ENCODE measurements at regions not wholly inside any gene's neighbourhood (a gene's known extent, or its start where the extent isn't known, plus 50 kb on each side); places are given as distances from the start of the nearest gene placed in this dataset.

DNA sequence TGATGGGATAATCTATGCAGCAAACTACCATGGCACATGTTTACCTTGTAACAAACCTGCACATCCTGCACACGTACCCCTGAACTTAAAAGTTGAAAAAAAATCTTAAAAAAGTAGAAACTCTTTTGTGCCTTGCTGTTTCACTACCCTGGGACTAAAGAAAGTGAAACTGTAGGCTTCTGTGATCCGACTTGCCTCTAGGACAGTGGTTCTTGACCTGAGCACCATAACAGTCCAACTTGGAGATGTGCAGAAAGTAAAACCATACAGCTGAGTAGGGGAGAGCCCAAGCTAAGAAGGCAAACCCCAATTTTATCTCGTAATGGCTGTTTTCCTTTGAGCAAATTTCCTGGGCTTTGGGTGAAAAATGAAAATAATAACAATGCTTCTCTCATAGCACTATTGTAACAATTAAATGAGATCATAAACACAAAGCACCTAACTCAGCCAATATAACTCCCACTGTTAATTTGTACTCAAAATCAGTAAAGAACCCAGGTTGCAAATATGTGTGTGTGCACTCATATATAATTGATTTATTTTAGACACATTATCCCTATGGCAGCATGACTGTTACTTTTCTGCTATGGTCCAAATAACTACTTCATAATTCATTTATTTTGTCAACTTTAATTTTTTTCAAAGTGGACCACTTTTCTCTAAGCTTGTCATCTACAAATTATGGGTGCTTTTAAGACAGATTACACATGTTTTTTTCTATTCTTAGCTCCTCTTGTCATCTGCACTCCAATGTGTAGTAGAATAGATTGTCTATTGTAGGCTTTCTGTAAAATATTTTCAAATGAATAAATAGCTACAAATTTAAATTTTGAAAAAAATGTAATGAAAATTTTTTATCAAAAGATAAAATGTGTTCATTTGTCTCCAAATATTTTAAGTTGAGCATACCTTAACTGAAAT is 334.9 kb downstream of the BTG1 start:
- ATAC-seq = no peak
- TF ChIP-seq POLR2A (IDR thresholded peaks at IDR 0.05) = no peak
- TF ChIP-seq CTCF (IDR thresholded peaks at IDR 0.05) = no peak
- Histone ChIP-seq H3K36me3 (no peaks in the 10 kb centered on the region), H3K27ac (no peak overlapping the region), H3K4me3 (no peak overlapping the region), H3K9me3 (peaks cover 0 to 39% (median 9%) of the 10 kb centered on the region in 12 donors), H3K27me3 (no peaks in the 10 kb centered on the region), H3K4me1 (no peaks in the 10 kb centered on the region)
- WGBS, 4 donors = 76 to 96% (median 90%) methylated on average over 3 of the region's 3 CpGs
- no peak for DNase-seq
- intact Hi-C loops (cut with DNase I) = loop anchor here (1.0 to 10.0 kb wide), 12 partner anchors 232 to 762 kb away; no protein-coding TSS in a partner anchor

- Histone ChIP-seq H3K27ac (no peak overlapping the region), H3K9me3 (peaks cover 0 to 40% (median 11%) of the 10 kb centered on the region in 12 donors), H3K4me3 (no peak overlapping the region), H3K27me3 (no peaks in the 10 kb centered on the region), H3K36me3 (no peaks in the 10 kb centered on the region), H3K4me1 (no peaks in the 10 kb centered on the region)
- ATAC-seq (no peak), DNase-seq (no peak)
- WGBS, 4 donors = 83 to 89% (median 85%) methylated on average over 1 of the region's 1 CpG
- intact Hi-C loops (cut with DNase I) = loop anchor here (2.0 to 10.0 kb wide), 11 partner anchors 231 to 762 kb away; no protein-coding TSS in a partner anchor
- TF ChIP-seq CTCF (IDR thresholded peaks at IDR 0.05) (no peak), POLR2A (IDR thresholded peaks at IDR 0.05) (no peak)
Observed at GRCh38 chr12:91810077-91810476, 335.6 kb downstream of the BTG1 start.

GRCh38 chr12:91805031-91805430 is 340.6 kb downstream of the BTG1 start:
- H3K9me3 ChIP-seq = peaks cover 0 to 31% (median 8%) of the 10 kb centered on the region in 12 donors
- TF ChIP-seq POLR2A (IDR thresholded peaks at IDR 0.05) (no peak), CTCF (IDR thresholded peaks at IDR 0.05) (no peak)
- ATAC-seq (no peak), DNase-seq (no peak)
- no peak overlapping the region for H3K4me3 ChIP-seq
- H3K36me3 ChIP-seq = no peaks in the 10 kb centered on the region
- intact Hi-C loops (cut with DNase I) = loop anchor here in 2 of 10 donors (5.0 to 10.0 kb wide), 2 partner anchors 420 to 767 kb away; no protein-coding TSS in a partner anchor
- WGBS, 4 donors = 94 to 97% (median 96%) methylated on average over 5 of the region's 5 CpGs
- no peak overlapping the region for H3K27ac ChIP-seq
- no peaks in the 10 kb centered on the region for H3K4me1 ChIP-seq
- H3K27me3 ChIP-seq = no peaks in the 10 kb centered on the region

DNA sequence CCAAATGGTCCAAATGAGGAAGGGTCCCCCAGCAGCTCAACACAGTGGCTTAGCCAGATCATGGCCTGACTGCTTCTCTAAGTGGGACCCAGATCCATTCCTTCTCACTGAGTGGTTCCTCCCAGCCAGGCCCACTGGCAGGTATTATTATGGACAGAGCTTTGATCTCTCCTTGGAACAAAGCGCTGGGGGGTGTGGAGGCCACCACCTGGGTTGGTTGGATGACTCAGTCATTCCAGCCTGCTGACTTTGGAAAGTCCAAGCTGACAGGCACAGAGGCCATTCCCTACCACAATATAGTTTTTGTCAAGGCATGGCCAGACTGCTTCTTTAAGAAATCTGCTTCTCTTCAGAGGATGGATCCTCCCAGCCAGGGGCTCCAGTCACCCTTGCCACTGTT is 341.1 kb downstream of the BTG1 start:
- Histone ChIP-seq H3K36me3 (no peaks in the 10 kb centered on the region), H3K27me3 (no peaks in the 10 kb centered on the region), H3K27ac (no peak overlapping the region), H3K4me3 (no peak overlapping the region), H3K9me3 (peaks cover 0 to 27% (median 8%) of the 10 kb centered on the region in 12 donors), H3K4me1 (no peaks in the 10 kb centered on the region)
- DNase-seq (no peak), ATAC-seq (no peak)
- intact Hi-C loops (cut with DNase I) = loop anchor here in 1 of 10 donors (10.0 kb wide), 1 partner anchor 420 kb away; no protein-coding TSS in a partner anchor
- WGBS, 4 donors = 64 to 100% (median 100%) methylated on average over 1 of the region's 1 CpG; no CpG with 5 or more reads in 1 of the 4 donors
- TF ChIP-seq POLR2A (IDR thresholded peaks at IDR 0.05) (no peak), CTCF (IDR thresholded peaks at IDR 0.05) (no peak)

Measured in heart left ventricle (tissue), 16 donors.